ENCODE measurements at regions not wholly inside any gene's neighbourhood (a gene's known extent, or its start where the extent isn't known, plus 50 kb on each side); places are given as distances from the start of the nearest gene placed in this dataset.
"Not testable (repeated sequence)": the region's sequence is repeated elsewhere in the genome, so short reads cannot be mapped to it uniquely, and the experiment has no call there.

GRCh38 chr4:170794525-170794924 is 704.8 kb upstream of the AADAT start:
- no peaks in the 10 kb centered on the region for H3K4me1 Mint-ChIP-seq
- WGBS, 2 experiments (ENCODE audit: insufficient coverage in 1 of 2, insufficient read length in 1 of 2), result 73 to 89% methylated on average over 3 of the region's 3 CpGs

GRCh38 chr4:170788540-170789051 is 698.8 kb upstream of the AADAT start:
- H3K9me3 Mint-ChIP-seq, result peaks cover 17% of the 10 kb centered on the region
- H3K9ac ChIP-seq (ENCODE audit: extremely low read depth, low read length, poor library complexity, severe bottlenecking); H3K27me3 ChIP-seq (ENCODE audit: control insufficient read depth, insufficient read depth, low read length, poor library complexity, severe bottlenecking); H3K4me3 ChIP-seq (ENCODE audit: low read length); H3K4me1 ChIP-seq (ENCODE audit: control insufficient read depth, insufficient read depth, low read length); H3K27ac ChIP-seq (ENCODE audit: low read depth, low read length); H3K4me1 Mint-ChIP-seq; H3K36me3 ChIP-seq (ENCODE audit: control insufficient read depth, insufficient read depth, low read length); H3K9me3 ChIP-seq (ENCODE audit: control insufficient read depth, low read length); H3K36me3 Mint-ChIP-seq (ENCODE audit: low read depth); H3K27me3 Mint-ChIP-seq (ENCODE audit: insufficient read depth): not testable (repeated sequence)
- 83 to 86% methylated on average over 24 to 26 of the region's 28 CpGs for WGBS, 2 experiments (ENCODE audit: insufficient coverage in 1 of 2, insufficient read length in 1 of 2)
- peak overlapping the region; percentile 63 for H3K4me3 Mint-ChIP-seq
- DNase-seq, result peak; percentile 51
- peak overlapping the region; percentile 92 for H3K27ac Mint-ChIP-seq

More at GRCh38 chr4:170794525-170794924, 704.8 kb upstream of the AADAT start:
- H3K9me3 Mint-ChIP-seq, result peaks cover 9% of the 10 kb centered on the region
- H3K4me3 Mint-ChIP-seq, result no peak overlapping the region
- Histone ChIP-seq H3K4me3 (ENCODE audit: low read length) (no peak overlapping the region), H3K36me3 (ENCODE audit: control insufficient read depth, insufficient read depth, low read length) (no peaks in the 10 kb centered on the region), H3K9me3 (ENCODE audit: control insufficient read depth, low read length) (peaks cover 6% of the 10 kb centered on the region), H3K27me3 (ENCODE audit: control insufficient read depth, insufficient read depth, low read length, poor library complexity, severe bottlenecking) (no peaks in the 10 kb centered on the region), H3K4me1 (ENCODE audit: control insufficient read depth, insufficient read depth, low read length) (no peaks in the 10 kb centered on the region), H3K27ac (ENCODE audit: low read depth, low read length) (no peak overlapping the region), H3K9ac (ENCODE audit: extremely low read depth, low read length, poor library complexity, severe bottlenecking) (no peak overlapping the region)
- no peak for TF ChIP-seq CTCF (conservative IDR thresholded peaks at IDR 0.05)
- H3K27ac Mint-ChIP-seq, result no peak overlapping the region
- DNase-seq, result no peak
- no peaks in the 10 kb centered on the region for H3K27me3 Mint-ChIP-seq (ENCODE audit: insufficient read depth)
- H3K36me3 Mint-ChIP-seq (ENCODE audit: low read depth), result no peaks in the 10 kb centered on the region

- Mint-ChIP-seq H3K27me3 (ENCODE audit: insufficient read depth) (no peaks in the 10 kb centered on the region), H3K27ac (no peak overlapping the region), H3K36me3 (ENCODE audit: low read depth) (no peaks in the 10 kb centered on the region), H3K4me1 (no peaks in the 10 kb centered on the region), H3K9me3 (no peaks in the 10 kb centered on the region), H3K4me3 (no peak overlapping the region)
- H3K4me3 ChIP-seq (ENCODE audit: low read length), result no peak overlapping the region
- 100% methylated on average over 1 to 3 of the region's 3 CpGs for WGBS, 2 experiments (ENCODE audit: insufficient coverage in 1 of 2, insufficient read length in 1 of 2)
- H3K4me1 ChIP-seq (ENCODE audit: control insufficient read depth, insufficient read depth, low read length), result no peaks in the 10 kb centered on the region
- DNase-seq, result no peak
- no peaks in the 10 kb centered on the region for H3K36me3 ChIP-seq (ENCODE audit: control insufficient read depth, insufficient read depth, low read length)
- no peaks in the 10 kb centered on the region for H3K9me3 ChIP-seq (ENCODE audit: control insufficient read depth, low read length)
- H3K27ac ChIP-seq (ENCODE audit: low read depth, low read length), result no peak overlapping the region
- no peaks in the 10 kb centered on the region for H3K27me3 ChIP-seq (ENCODE audit: control insufficient read depth, insufficient read depth, low read length, poor library complexity, severe bottlenecking)
- no peak overlapping the region for H3K9ac ChIP-seq (ENCODE audit: extremely low read depth, low read length, poor library complexity, severe bottlenecking)
- TF ChIP-seq CTCF (conservative IDR thresholded peaks at IDR 0.05), result no peak
These were observed 687.9 kb upstream of the AADAT start for GRCh38 chr4:170777663-170778062.

GRCh38 chr4:170776983-170777382 is 687.2 kb upstream of the AADAT start:
- H3K9ac ChIP-seq (ENCODE audit: extremely low read depth, low read length, poor library complexity, severe bottlenecking), result no peak overlapping the region
- no peaks in the 10 kb centered on the region for H3K36me3 ChIP-seq (ENCODE audit: control insufficient read depth, insufficient read depth, low read length)
- H3K4me3 ChIP-seq (ENCODE audit: low read length), result no peak overlapping the region
- H3K4me1 ChIP-seq (ENCODE audit: control insufficient read depth, insufficient read depth, low read length), result no peaks in the 10 kb centered on the region
- TF ChIP-seq CTCF (conservative IDR thresholded peaks at IDR 0.05), result no peak
- H3K27ac Mint-ChIP-seq, result no peak overlapping the region
- no peaks in the 10 kb centered on the region for H3K4me1 Mint-ChIP-seq
- no peak for DNase-seq
- no peak overlapping the region for H3K27ac ChIP-seq (ENCODE audit: low read depth, low read length)
- H3K27me3 Mint-ChIP-seq (ENCODE audit: insufficient read depth), result no peaks in the 10 kb centered on the region
- H3K27me3 ChIP-seq (ENCODE audit: control insufficient read depth, insufficient read depth, low read length, poor library complexity, severe bottlenecking), result no peaks in the 10 kb centered on the region
- no peaks in the 10 kb centered on the region for H3K9me3 ChIP-seq (ENCODE audit: control insufficient read depth, low read length)
- H3K4me3 Mint-ChIP-seq, result no peak overlapping the region
- H3K9me3 Mint-ChIP-seq, result no peaks in the 10 kb centered on the region
- 91 to 94% methylated on average over 4 to 6 of the region's 6 CpGs for WGBS, 2 experiments (ENCODE audit: insufficient coverage in 1 of 2, insufficient read length in 1 of 2)
- H3K36me3 Mint-ChIP-seq (ENCODE audit: low read depth), result no peaks in the 10 kb centered on the region
